Endothelial cell of umbilical vein (primary cell): ENCODE measurements at regions not wholly inside any gene's neighbourhood (a gene's known extent, or its start where the extent isn't known, plus 50 kb on each side); places are given as distances from the start of the nearest gene placed in this dataset.

Experiments
- BruUV-seq: library from RNA; stranded (reverse); fragments of 400-500 nt; replicated peaks from 2 replicates; lab custom pipeline; 2021; lab: Mats Ljungman, UMichigan
- CTCF ChIA-PET: fragments of 300-600, 350-600 bp; sonication (Branson Sonifier 250); formaldehyde crosslinking; loops from one replicate; lab custom pipeline; 2021; ENCODE audit warnings: antibody characterized with exemption, inconsistent platforms; lab: Charles Lee
- POLR2A ChIA-PET: fragments of 300-600, 350-600 bp; sonication (Branson Sonifier 250); formaldehyde crosslinking; loops from one replicate; lab custom pipeline; 2021; ENCODE audit warnings: antibody characterized with exemption, inconsistent platforms; lab: Charles Lee
- DNase-seq: peaks from one replicate; pipeline ENCODE4 v3.0.0-alpha.2; 2011; ENCODE audit warnings: low read depth, low spot score
- FAIRE-seq: peaks from 2 replicates; lab custom pipeline; 2011; peaks lifted over from hg19 to GRCh38; lab: Jason Lieb, UNC
- H2AFZ ChIP-seq: 2 replicates; pipeline ENCODE4 v1.6.0; 2012; ENCODE audit warnings: low read depth, low read length, control low read depth, inconsistent platforms
- H3K27ac ChIP-seq: 2 replicates; pipeline ENCODE4 v1.5.1; 2011; ENCODE audit warnings: low read depth, mild to moderate bottlenecking, control low read depth, low read length, moderate library complexity; ENCODE audit not compliant: insufficient read depth
- H3K27me3 ChIP-seq, 2 experiments: 2 replicates each; pipeline versions ENCODE4 v1.6.0 to v1.6.1; 2011; ENCODE audit warnings: low read length in 2 of 2, mixed read lengths in 1 of 2; ENCODE audit not compliant: control insufficient read depth in 2 of 2, insufficient read depth in 2 of 2
- H3K36me3 ChIP-seq, 2 experiments: 2 replicates in 1 of 2; 3 replicates in 1 of 2; pipeline ENCODE4 v1.5.1; 2011; ENCODE audit warnings: low read length in 2 of 2, mild to moderate bottlenecking in 1 of 2, moderate library complexity in 1 of 2; ENCODE audit not compliant: control insufficient read depth in 2 of 2, insufficient read depth in 2 of 2; ENCODE audit errors: extremely low read depth in 1 of 2
- H3K4me1 ChIP-seq: 3 replicates; pipeline ENCODE4 v1.5.1; 2011; ENCODE audit warnings: mild to moderate bottlenecking, low read length; ENCODE audit not compliant: control insufficient read depth, insufficient read depth; ENCODE audit errors: extremely low read depth
- H3K4me2 ChIP-seq: 2 replicates; pipeline ENCODE4 v1.6.1; 2011; ENCODE audit warnings: low read length, control low read depth, mixed read lengths; ENCODE audit not compliant: insufficient read depth
- H3K4me3 ChIP-seq, 3 experiments: fragments of 200-600 bp in 1 of 3; sonication (generic), shearing (Covaris generic) in 1 of 3; replicated peaks in 1 of 3; 2 replicates each; pipeline ENCODE4 v1.5.1; 2011 to 2016; ENCODE audit warnings: control low read depth in 3 of 3, low read length in 3 of 3, mild to moderate bottlenecking in 2 of 3, inconsistent platforms in 1 of 3, low read depth in 1 of 3, moderate library complexity in 1 of 3; ENCODE audit not compliant: insufficient read depth in 1 of 3
- H3K79me2 ChIP-seq: 2 replicates; pipeline ENCODE4 v1.6.0; 2012; ENCODE audit warnings: low read length, inconsistent platforms; ENCODE audit not compliant: control insufficient read depth, insufficient read depth
- H3K9ac ChIP-seq: replicated peaks from 2 replicates; pipeline ENCODE3; 2011; ENCODE audit warnings: low read length, control low read depth; ENCODE audit not compliant: insufficient read depth; ENCODE audit errors: extremely low read depth
- H3K9me1 ChIP-seq: replicated peaks from 3 replicates; pipeline ENCODE4 v1.6.0; 2011; ENCODE audit warnings: mild to moderate bottlenecking, low read length; ENCODE audit not compliant: control insufficient read depth, insufficient read depth; ENCODE audit errors: extremely low read depth
- H3K9me3 ChIP-seq: replicated peaks from 2 replicates; pipeline ENCODE4 v1.5.1; 2012; ENCODE audit warnings: low read length, inconsistent platforms; ENCODE audit not compliant: control insufficient read depth, insufficient read depth
- H4K20me1 ChIP-seq: replicated peaks from 2 replicates; pipeline ENCODE3; 2011; ENCODE audit warnings: mild to moderate bottlenecking, low read length; ENCODE audit not compliant: control insufficient read depth, insufficient read depth; ENCODE audit errors: extremely low read depth
- EZH2 ChIP-seq: IDR thresholded peaks from 2 replicates; pipeline ENCODE4 v1.6.1; 2012; ENCODE audit warnings: borderline replicate concordance, low read depth, mild to moderate bottlenecking, moderate library complexity, low read length, inconsistent platforms; ENCODE audit not compliant: severe bottlenecking
- FOS ChIP-seq: IDR thresholded peaks from 2 replicates; pipeline ENCODE4 v1.6.1; 2011; ENCODE audit warnings: mild to moderate bottlenecking, low read length, moderate library complexity, borderline replicate concordance; ENCODE audit not compliant: insufficient read depth
- GATA2 ChIP-seq: IDR thresholded peaks from 2 replicates; pipeline ENCODE4 v1.7.0; 2011; ENCODE audit warnings: low read depth, mild to moderate bottlenecking, moderate library complexity, mixed read lengths, low read length; ENCODE audit not compliant: insufficient read length, insufficient read depth
- JUN ChIP-seq: IDR thresholded peaks from 2 replicates; pipeline ENCODE4 v1.6.1; 2011; ENCODE audit warnings: borderline replicate concordance, low read depth; ENCODE audit not compliant: insufficient read length, insufficient read depth
- MYC ChIP-seq: IDR thresholded peaks from one replicate; pipeline ENCODE4 v1.6.1; 2011; ENCODE audit warnings: mild to moderate bottlenecking, low read depth, low read length
- POLR2A ChIP-seq: IDR thresholded peaks from 2 replicates; pipeline ENCODE4 v1.6.1; 2012; ENCODE audit warnings: low read depth, mild to moderate bottlenecking, control low read depth, low read length
- POLR2AphosphoS5 ChIP-seq: IDR thresholded peaks from 2 replicates; pipeline ENCODE4 v1.6.1; 2012; ENCODE audit warnings: low read depth, mild to moderate bottlenecking, control low read depth, low read length, moderate library complexity; ENCODE audit not compliant: insufficient read depth
- dilution Hi-C: fragments of 300-500 bp; cut with MboI; formaldehyde crosslinking; loops from one replicate; pipeline ENCODE4 v1.15.0; 2019; ENCODE audit warnings: low sequenced_read_pairs; ENCODE audit not compliant: extremely low pct_ligation_motif_present
- intact Hi-C: fragments of 100-400 bp; cut with micrococcal nuclease; formaldehyde crosslinking; loops from one replicate; pipeline ENCODE4 v1.10.0; 2022
- TF ChIP-seq, protein P1 (sequence below): IDR thresholded peaks from 2 replicates; pipeline ENCODE4 v1.6.1; 2011; ENCODE audit not compliant: insufficient read depth, insufficient read length
- TF ChIP-seq, protein P2 (sequence below), 2 donors: IDR thresholded peaks; 1 replicate in 1 of 2; 2 replicates in 1 of 2; pipeline ENCODE4 v1.5.1; 2011; ENCODE audit warnings: low read length in 2 of 2, mild to moderate bottlenecking in 2 of 2, moderate library complexity in 2 of 2, control low read depth in 1 of 2, inconsistent platforms in 1 of 2, low read depth in 1 of 2; ENCODE audit not compliant: insufficient read depth in 1 of 2; ENCODE audit errors: extremely low read depth in 1 of 2

DNA sequence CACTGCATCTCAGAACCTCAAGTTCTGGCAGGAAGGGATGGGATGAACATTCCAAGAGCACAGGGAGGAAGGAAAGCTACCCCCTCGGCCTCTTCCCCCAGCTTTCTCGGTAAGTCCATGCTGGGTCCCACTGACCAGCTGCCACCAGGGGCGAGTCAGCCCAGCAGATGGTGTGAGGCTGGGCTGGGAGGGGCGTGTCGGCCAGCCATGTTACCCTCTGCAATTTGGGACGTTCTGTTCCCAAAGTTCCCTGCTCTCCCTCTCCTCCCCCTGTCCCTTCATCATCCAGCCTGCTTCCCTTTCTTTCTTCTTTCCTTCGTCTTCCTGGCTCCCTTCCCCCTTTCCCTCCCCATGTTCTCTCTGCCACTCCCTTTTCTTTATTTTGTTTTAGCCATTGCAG is 74.3 kb upstream of the TNP1 start:
- H3K9me1 ChIP-seq, result no peaks in the 10 kb centered on the region
- no peaks in the 10 kb centered on the region for H3K79me2 ChIP-seq
- BruUV-seq, result no TSS peak
- POLR2A ChIA-PET, result no interaction called here
- FAIRE-seq, result no peak
- H3K36me3 ChIP-seq, result no peaks in the 10 kb centered on the region
- H3K27ac ChIP-seq, result no peak overlapping the region
- dilution Hi-C loops (no loop called here), intact Hi-C loops (no loop called here)
- no peak for DNase-seq
- no peaks in the 10 kb centered on the region for H3K9me3 ChIP-seq
- no peak overlapping the region for H2AFZ ChIP-seq
- TF ChIP-seq, protein P1, sequence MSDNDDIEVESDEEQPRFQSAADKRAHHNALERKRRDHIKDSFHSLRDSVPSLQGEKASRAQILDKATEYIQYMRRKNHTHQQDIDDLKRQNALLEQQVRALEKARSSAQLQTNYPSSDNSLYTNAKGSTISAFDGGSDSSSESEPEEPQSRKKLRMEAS, result no peak
- TF ChIP-seq MYC (no peak), POLR2A (no peak), GATA2 (no peak), FOS (no peak), EZH2 (no peak), POLR2AphosphoS5 (no peak), JUN (no peak)
- TF ChIP-seq, protein P2, sequence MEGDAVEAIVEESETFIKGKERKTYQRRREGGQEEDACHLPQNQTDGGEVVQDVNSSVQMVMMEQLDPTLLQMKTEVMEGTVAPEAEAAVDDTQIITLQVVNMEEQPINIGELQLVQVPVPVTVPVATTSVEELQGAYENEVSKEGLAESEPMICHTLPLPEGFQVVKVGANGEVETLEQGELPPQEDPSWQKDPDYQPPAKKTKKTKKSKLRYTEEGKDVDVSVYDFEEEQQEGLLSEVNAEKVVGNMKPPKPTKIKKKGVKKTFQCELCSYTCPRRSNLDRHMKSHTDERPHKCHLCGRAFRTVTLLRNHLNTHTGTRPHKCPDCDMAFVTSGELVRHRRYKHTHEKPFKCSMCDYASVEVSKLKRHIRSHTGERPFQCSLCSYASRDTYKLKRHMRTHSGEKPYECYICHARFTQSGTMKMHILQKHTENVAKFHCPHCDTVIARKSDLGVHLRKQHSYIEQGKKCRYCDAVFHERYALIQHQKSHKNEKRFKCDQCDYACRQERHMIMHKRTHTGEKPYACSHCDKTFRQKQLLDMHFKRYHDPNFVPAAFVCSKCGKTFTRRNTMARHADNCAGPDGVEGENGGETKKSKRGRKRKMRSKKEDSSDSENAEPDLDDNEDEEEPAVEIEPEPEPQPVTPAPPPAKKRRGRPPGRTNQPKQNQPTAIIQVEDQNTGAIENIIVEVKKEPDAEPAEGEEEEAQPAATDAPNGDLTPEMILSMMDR (IDR thresholded peaks at IDR 0.05; ENCODE audit: extremely low read depth in 1 of 2, insufficient read depth in 1 of 2, low read depth in 1 of 2, low read length in 2 of 2), result no peak
- CTCF ChIA-PET, result interaction anchor here (1.1 kb wide), 1 partner anchor 11 kb away, joined by 3 read pairs; no protein-coding TSS in a partner anchor
- no peaks in the 10 kb centered on the region for H3K4me1 ChIP-seq
- no peaks in the 10 kb centered on the region for H3K27me3 ChIP-seq
- no peak overlapping the region for H3K4me3 ChIP-seq
- H3K4me2 ChIP-seq, result no peak overlapping the region
- no peak overlapping the region for H3K9ac ChIP-seq
- no peaks in the 10 kb centered on the region for H4K20me1 ChIP-seq
